HG02763 (cell line): ENCODE measurements at regions not wholly inside any gene's neighbourhood (a gene's known extent, or its start where the extent isn't known, plus 50 kb on each side); places are given as distances from the start of the nearest gene placed in this dataset.
"Not testable (repeated sequence)": the region's sequence is repeated elsewhere in the genome, so short reads cannot be mapped to it uniquely, and the experiment has no call there.

Source experiments
- ATAC-seq: cut with Tn5 transposase; IDR thresholded peaks from one replicate; pipeline ENCODE4 v1.9.1; 2021; ENCODE audit warnings: mild to moderate bottlenecking, moderate library complexity; ENCODE audit not compliant: unreplicated experiment

DNA sequence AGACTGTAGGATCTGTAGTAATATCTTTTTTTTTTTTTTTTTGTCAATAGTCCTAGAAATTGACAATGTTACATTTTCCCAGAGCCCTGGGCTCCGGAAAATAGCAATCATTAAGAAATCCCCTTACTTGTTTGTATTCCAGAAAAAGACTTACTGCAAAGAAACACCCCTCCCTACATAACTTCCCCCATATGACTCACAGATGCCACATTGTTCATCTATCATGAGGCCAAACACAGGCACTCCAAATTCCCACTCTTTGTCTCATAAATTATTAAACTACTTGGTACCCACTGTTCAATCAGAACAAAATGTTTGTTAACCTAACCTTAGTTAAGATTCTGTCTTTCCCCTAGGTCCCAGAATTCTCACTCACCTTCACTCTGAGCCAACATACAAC, 53.5 kb downstream of the TEX51 start:
- ATAC-seq, result no peak

- ATAC-seq, result no peak
Observed at GRCh38 chr2:126953483-126953882, 54.8 kb downstream of the TEX51 start.

DNA sequence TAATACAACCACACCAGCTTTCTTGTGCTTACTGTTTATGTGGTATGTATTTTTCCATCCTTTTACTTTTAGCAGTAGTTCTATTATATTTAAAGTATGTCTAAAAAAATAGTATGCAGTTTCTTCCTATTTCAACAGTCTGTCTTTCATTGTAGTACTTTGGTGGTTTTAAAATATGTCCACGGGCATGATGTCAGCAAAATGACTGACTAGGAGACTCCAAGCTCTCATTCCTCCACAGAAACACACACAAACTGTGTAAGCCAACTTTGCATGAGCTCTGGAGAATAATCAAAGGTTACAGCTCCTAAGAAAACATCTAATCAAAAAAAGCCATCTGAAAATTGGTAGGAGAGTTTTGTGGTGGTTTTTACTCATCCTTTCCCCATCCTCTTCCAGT, 56.1 kb downstream of the TEX51 start:
- ATAC-seq, result no peak

GRCh38 chr2:126956773-126957172, 58.1 kb downstream of the TEX51 start:
- not testable (repeated sequence) for ATAC-seq

DNA sequence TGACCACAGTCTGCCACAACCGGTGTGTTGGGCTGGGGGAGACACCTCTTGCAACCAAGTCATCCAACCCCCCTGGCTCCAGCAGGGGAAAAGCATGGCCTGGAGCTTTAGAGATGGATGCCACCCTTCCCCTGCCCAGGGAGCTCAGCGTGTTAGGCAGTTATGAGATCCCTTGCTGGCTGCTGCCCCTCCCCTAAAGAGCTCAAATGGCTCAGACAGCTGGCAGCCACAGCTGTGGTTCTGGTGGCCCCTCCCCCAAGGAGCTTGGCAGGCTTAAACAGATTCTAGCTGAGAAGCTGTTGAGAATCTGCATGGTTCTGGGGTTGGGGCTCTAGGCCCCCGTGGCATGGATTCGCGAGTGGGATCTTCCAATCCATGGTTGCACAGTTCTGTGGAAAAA, 64.7 kb downstream of the TEX51 start:
- ATAC-seq, result no peak

DNA sequence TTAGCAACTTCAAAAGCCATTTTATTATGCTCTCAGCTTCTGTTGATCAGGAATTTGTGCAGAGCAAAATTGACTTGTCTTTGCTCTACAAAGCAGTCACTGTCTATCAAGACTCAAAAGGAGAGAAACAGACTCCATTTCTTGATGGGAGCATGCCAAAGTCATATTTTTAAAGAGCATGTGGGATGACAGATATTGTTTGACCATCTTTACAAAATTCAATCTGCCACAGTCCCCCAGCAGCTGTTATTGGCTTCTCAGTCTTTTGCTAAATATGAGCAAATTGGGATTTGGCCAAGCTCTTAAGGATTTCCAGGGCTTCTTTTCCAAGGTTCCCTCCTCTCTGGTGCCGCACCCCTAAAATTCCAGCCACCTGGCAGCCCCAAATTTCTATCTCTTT, 67.9 kb downstream of the TEX51 start:
- no peak for ATAC-seq

- no peak for ATAC-seq
Observed at GRCh38 chr2:126970583-126970982, 71.9 kb downstream of the TEX51 start.

DNA sequence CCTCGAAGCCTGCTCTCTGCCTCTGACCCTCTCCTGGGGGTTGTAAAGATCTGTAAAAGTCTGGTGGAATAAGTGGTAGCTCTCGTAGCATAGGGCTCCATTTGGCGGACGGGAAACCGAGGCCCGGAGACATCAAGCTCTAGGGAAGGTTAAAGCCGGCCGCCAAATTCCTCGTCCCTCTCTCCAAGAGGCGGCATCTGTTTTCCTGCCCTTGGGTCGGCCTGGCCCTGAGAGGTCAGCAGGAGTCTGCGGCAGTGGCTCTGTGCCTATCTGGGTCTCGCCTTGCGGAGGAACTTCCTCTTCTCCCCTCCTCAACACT, 72.4 kb downstream of the TEX51 start:
- no peak for ATAC-seq

DNA sequence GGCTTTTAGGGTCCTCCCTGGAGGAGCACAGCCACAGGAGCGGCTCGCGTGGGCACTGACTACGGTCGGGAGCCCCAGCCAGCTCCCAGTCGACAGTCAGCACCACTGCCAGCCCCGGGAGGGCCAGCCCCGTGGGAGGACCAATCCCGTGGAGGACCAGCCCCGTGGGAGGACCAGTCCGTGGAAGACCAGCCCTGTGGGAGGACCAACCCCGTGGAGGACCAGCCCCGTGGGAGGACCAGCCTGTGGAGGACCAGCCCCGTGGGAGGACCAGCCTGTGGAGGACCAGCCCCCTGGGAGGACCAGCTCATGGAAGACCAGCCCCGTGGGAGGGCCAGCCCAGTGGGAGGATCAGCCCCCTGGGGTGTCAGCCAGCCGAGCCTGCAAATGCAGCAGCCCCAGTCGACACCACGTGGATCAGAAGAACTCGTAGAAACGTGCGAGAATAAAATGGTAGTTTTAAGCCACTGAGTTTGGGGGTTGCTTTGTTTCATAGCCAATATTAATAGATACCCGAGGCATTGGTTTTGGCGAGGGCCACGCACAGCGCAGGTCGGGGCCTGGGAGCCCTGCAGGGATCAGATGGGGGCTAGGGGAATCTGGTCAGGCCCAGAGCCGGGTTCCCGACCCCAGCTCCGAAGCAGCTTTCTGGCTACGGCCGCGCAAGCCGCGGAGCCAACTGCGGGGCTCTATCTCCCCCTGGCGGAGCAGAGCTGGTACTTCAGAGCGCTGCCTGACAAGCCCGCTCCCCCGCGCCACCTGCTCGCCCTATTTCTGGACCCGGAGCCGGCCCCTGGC, 73.0 kb downstream of the TEX51 start:
- peak; percentile 89 for ATAC-seq

GRCh38 chr2:126972279-126972626, 73.6 kb downstream of the TEX51 start:
- no peak for ATAC-seq

- ATAC-seq, result no peak
Observed at GRCh38 chr2:126973745-126974144, 75.1 kb downstream of the TEX51 start.

DNA sequence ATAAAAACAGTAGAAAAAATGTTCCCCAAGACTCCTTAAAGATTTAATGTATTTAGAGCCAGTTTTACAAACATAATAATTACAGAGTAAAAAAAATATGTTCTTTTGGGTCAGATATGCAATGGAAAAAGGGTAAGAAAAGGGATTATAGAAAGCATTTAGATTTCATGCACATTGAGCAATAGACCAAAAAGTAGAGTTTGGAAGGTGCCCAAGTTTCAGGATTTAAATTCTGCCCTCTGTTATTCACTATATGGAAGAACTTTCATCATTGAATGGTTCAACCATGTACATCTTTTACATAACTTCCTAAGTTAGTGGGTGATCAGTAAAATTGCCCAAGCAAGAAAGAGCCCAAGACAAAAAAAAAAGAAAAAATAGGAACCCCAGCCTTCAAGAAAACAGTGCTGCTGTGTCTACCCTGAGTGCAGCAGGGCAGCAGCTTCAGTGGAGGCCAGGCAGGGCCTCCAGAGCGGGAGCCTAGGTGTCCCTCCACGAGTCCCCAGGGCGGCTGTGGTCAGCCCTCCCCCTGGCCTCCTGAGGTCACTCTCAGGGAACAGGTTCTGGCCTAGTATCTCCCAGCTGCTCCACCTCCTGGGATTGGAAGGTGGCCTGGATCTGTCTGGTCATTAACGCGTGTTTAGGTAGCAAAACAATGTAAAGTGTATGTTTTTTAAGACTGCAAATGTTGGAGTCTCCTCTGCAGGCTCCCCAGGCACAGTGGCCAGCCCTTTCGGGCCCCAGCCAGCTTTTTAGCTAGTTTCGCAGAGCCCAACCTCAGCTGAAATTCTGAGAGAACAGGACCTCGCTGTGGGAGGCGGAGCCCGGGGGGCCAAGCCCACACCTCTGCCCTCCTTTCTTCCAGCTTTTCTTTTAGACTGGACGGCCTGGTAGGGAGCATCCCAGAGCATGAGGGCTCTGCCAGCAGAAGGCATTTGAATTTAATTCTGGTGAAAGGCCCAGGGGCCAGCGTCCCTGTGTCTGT, 77.3 kb downstream of the TEX51 start:
- ATAC-seq, result no peak

DNA sequence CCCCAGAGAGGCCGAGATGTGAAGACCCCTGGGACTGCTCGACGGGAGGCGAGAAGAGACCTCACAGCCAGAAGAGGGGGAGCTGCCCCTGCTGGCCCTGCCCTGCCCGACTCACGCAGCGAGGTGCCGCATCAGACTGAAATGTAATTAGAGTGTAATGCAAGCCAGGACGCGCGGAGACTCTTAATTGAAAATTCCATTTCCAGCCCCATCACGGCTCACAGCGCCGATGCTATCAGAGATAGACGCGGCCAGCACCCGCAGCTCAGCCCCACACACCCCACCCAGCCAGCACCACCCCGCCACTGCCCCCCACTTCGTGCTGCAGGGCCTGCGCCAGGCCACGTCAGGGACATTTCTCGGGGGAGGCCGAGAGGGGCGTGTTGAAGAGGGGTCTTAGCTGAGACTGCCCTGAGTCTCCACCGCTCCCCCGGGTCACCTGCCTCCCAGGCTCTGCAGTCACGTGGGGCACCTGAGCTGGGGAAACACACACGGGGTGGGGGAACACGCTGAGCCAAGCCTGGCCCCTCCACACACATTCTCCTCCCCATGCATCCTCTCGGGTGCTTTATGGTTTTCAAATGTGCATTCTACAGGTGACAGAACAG, 78.1 kb downstream of the TEX51 start:
- no peak for ATAC-seq

- ATAC-seq, result no peak
Observed at GRCh38 chr2:126978333-126978732, 79.6 kb downstream of the TEX51 start.

GRCh38 chr2:126979039-126980003, 80.6 kb downstream of the TEX51 start:
- ATAC-seq, result no peak

DNA sequence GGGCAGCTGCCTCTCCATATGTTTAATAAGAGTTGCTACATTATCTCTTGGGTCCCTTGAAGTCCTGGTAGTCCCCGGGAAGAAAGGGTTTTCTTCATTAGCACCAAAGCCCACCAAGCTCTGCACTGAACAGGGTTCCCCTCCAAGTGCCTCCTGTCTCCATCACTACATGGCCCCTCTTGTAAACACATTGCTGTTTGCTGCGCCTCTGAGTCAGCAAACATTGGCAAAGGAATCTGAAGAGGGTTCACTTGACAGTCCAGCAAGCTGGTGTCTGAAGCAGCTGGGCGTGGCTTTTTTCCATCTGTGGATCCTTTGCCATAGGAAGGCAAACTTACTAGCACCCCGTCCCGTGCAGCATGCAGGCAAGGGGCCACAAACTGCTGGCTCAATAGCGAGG, 82.8 kb downstream of the TEX51 start:
- no peak for ATAC-seq

DNA sequence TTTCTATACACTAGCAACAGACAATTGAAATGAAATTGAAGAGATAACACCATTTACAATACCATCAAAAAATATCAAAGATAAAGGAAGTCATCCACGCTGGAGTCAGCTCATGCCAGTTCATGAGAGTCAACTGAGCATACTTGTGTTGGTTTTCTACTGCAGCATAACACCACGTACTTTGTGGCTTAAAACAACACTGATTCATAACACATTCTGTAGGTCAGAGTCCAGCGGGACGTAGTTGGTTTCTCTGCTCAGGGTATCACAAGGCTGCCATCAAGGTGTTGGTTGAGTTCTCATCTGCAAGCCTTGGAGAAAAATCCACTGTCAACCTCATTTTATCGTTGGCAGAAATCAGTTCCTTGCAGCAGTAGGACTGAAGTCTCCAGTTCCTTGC, 84.2 kb downstream of the TEX51 start:
- no peak for ATAC-seq

GRCh38 chr2:126986631-126987187, 88.0 kb downstream of the TEX51 start:
- no peak for ATAC-seq

DNA sequence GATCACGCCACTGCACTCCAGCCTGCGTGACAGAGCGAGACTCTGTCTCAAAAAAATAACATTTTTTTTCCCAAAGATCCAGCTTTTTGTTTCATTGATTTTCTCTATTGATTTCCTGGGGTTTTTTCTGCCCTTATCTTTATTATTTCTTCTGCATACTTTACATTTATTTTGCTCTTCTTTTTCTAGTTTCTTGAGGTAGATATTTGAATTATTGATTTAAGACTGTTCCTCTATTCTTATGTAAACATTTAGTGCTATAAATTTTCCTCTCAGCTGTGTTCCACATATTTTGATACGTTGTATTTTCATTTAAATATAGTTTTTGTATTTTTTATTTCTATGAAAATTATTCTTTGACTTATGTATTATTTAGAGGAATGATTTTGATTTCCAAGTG, 89.8 kb downstream of the TEX51 start:
- no peak for ATAC-seq

GRCh38 chr2:126989064-126989463, 90.4 kb downstream of the TEX51 start:
- ATAC-seq, result not testable (repeated sequence)
